Liver (tissue), 3 donors: ENCODE measurements at regions not wholly inside any gene's neighbourhood (a gene's known extent, or its start where the extent isn't known, plus 50 kb on each side); places are given as distances from the start of the nearest gene placed in this dataset.

Experiments used
- GABPA ChIP-seq, 2 donors: IDR thresholded peaks in 1 of 2; conservative IDR thresholded peaks in 1 of 2; 2 replicates each; pipeline ENCODE4 v1.6.1; 2016; ENCODE audit warnings: antibody characterized with exemption in 2 of 2, mild to moderate bottlenecking in 1 of 2, moderate library complexity in 1 of 2
- JUND ChIP-seq, 2 donors: IDR thresholded peaks; 2 replicates each; pipeline ENCODE4 v1.6.1; 2016; ENCODE audit warnings: antibody characterized with exemption in 2 of 2
- RXRA ChIP-seq, 2 donors: IDR thresholded peaks; 2 replicates each; pipeline ENCODE4 v1.6.1; 2017 to 2018; ENCODE audit warnings: antibody characterized with exemption in 2 of 2, mild to moderate bottlenecking in 1 of 2
- SP1 ChIP-seq: IDR thresholded peaks from 2 replicates; pipeline ENCODE4 v1.6.1; 2018; ENCODE audit warnings: antibody characterized with exemption, mild to moderate bottlenecking
- TAF1 ChIP-seq: conservative IDR thresholded peaks from 2 replicates; pipeline ENCODE4 v1.6.1; 2016; ENCODE audit warnings: antibody characterized with exemption, mild to moderate bottlenecking
- TF ChIP-seq, protein P1 (sequence below): fragments of 150-350 bp; IDR thresholded peaks from 2 replicates; pipeline ENCODE4 v1.5.1; 2017; ENCODE audit warnings: improper control_type of control experiment, low read depth, low read length; ENCODE audit not compliant: missing input control
- TF ChIP-seq, protein P2 (sequence below): IDR thresholded peaks from 2 replicates; pipeline ENCODE4 v1.6.1; 2016; ENCODE audit warnings: antibody characterized with exemption
- donor health status: healthy.
- donor health status: healthy.

DNA sequence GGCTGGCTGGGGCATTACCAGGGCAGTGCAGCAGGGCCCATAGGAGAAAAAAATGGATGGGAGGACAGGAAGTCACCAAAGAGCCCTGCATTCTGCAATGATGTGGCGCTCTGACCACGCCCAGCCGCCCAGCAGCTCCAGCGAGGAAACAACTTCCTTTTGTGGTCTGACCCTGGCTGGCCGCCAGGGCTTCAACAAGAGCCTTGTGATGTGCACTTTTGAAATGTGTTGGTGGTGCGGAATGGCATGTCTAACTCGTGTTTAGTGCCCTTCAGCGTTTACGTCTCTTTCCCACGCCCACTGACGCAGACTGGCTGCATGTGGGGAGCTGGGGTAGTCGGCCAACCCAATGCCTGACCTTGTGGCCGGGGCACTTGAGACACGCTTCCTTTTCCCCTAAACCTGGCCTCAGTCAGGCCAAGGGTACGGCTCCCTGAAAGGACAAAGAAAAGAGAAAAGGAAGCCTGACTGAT is 81.9 kb upstream of the CTNNB1 start:
- TF ChIP-seq GABPA (IDR thresholded peaks at IDR 0.05 in 1 of 2, conservative IDR thresholded peaks at IDR 0.05 in 1 of 2) (no peak), JUND (IDR thresholded peaks at IDR 0.05) (no peak), TAF1 (no peak), RXRA (IDR thresholded peaks at IDR 0.05) (peak in 1 of 2 donors; percentile 39), SP1 (no peak)
- TF ChIP-seq, protein P1, sequence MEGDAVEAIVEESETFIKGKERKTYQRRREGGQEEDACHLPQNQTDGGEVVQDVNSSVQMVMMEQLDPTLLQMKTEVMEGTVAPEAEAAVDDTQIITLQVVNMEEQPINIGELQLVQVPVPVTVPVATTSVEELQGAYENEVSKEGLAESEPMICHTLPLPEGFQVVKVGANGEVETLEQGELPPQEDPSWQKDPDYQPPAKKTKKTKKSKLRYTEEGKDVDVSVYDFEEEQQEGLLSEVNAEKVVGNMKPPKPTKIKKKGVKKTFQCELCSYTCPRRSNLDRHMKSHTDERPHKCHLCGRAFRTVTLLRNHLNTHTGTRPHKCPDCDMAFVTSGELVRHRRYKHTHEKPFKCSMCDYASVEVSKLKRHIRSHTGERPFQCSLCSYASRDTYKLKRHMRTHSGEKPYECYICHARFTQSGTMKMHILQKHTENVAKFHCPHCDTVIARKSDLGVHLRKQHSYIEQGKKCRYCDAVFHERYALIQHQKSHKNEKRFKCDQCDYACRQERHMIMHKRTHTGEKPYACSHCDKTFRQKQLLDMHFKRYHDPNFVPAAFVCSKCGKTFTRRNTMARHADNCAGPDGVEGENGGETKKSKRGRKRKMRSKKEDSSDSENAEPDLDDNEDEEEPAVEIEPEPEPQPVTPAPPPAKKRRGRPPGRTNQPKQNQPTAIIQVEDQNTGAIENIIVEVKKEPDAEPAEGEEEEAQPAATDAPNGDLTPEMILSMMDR: peak; percentile 24
- TF ChIP-seq, protein P2, sequence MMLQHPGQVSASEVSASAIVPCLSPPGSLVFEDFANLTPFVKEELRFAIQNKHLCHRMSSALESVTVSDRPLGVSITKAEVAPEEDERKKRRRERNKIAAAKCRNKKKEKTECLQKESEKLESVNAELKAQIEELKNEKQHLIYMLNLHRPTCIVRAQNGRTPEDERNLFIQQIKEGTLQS: no peak
